ENCODE measurements at regions not wholly inside any gene's neighbourhood (a gene's known extent, or its start where the extent isn't known, plus 50 kb on each side); places are given as distances from the start of the nearest gene placed in this dataset.
"Not testable (repeated sequence)": the region's sequence is repeated elsewhere in the genome, so short reads cannot be mapped to it uniquely, and the experiment has no call there.

DNA sequence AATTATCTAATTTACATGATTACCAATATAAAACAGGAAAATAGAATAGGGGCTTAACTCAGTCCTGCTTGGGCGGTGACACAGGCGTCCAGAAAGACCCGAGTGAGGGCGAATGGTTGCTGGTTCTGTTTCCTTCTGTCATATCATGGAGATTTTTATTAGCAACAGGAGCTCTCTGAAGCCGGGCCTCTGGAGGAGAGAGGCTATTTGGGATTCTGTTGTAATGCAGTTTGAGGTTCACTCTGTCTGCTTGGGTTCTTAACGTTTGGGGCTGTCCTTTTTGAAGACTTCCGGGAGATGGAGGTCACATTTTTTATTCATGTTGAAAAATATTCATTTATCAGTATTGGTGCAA is 115.7 kb upstream of the ZNF536 start:
- no peak for DNase-seq
- CTCF ChIA-PET = interaction anchor here (0.8 kb wide), 1 partner anchor 10 kb away, joined by 3 read pairs; no protein-coding TSS in a partner anchor
- Mint-ChIP-seq H3K4me3 (no peak overlapping the region), H3K27ac (no peak overlapping the region), H3K27me3 (peaks cover 38% of the 10 kb centered on the region), H3K4me1 (no peaks in the 10 kb centered on the region), H3K36me3 (ENCODE audit: low read depth) (no peaks in the 10 kb centered on the region), H3K9me3 (peaks cover 3% of the 10 kb centered on the region)
- POLR2A ChIA-PET = no interaction called here

GRCh38 chr19:30263830-30264381 is 108.3 kb upstream of the ZNF536 start:
- Mint-ChIP-seq H3K27me3 (peaks cover 10% of the 10 kb centered on the region), H3K4me1 (no peaks in the 10 kb centered on the region), H3K27ac (no peak overlapping the region), H3K9me3 (peaks cover 3% of the 10 kb centered on the region), H3K4me3 (no peak overlapping the region), H3K36me3 (ENCODE audit: low read depth) (no peaks in the 10 kb centered on the region)
- DNase-seq = no peak
- CTCF ChIA-PET = no interaction called here
- POLR2A ChIA-PET = no interaction called here

GRCh38 chr19:30265918-30266317 is 106.3 kb upstream of the ZNF536 start:
- H3K9me3 Mint-ChIP-seq; H3K27ac Mint-ChIP-seq; H3K27me3 Mint-ChIP-seq; DNase-seq; H3K4me3 Mint-ChIP-seq; H3K4me1 Mint-ChIP-seq; POLR2A ChIA-PET; H3K36me3 Mint-ChIP-seq (ENCODE audit: low read depth): not testable (repeated sequence)
- CTCF ChIA-PET = interaction anchor here (0.6 kb wide), 1 partner anchor 37 kb away, joined by 3 read pairs; no protein-coding TSS in a partner anchor

- no peak for DNase-seq
- Mint-ChIP-seq H3K36me3 (ENCODE audit: low read depth) (no peaks in the 10 kb centered on the region), H3K9me3 (no peaks in the 10 kb centered on the region), H3K27ac (no peak overlapping the region), H3K4me3 (no peak overlapping the region), H3K27me3 (peaks cover 10% of the 10 kb centered on the region), H3K4me1 (no peaks in the 10 kb centered on the region)
- ChIA-PET CTCF (interaction anchor here (1.0 kb wide), 1 partner anchor 10 kb away, joined by 3 read pairs; no protein-coding TSS in a partner anchor), POLR2A (no interaction called here)
Observed at GRCh38 chr19:30266687-30267086, 105.5 kb upstream of the ZNF536 start.

GRCh38 chr19:30267332-30267731 is 104.9 kb upstream of the ZNF536 start:
- Mint-ChIP-seq H3K4me3 (no peak overlapping the region), H3K27me3 (peaks cover 10% of the 10 kb centered on the region), H3K36me3 (ENCODE audit: low read depth) (no peaks in the 10 kb centered on the region), H3K27ac (no peak overlapping the region), H3K4me1 (no peaks in the 10 kb centered on the region), H3K9me3 (no peaks in the 10 kb centered on the region)
- no peak for DNase-seq
- CTCF ChIA-PET = interaction anchor here (1.0 kb wide), 1 partner anchor 10 kb away, joined by 3 read pairs; no protein-coding TSS in a partner anchor
- POLR2A ChIA-PET = no interaction called here

- H3K27me3 Mint-ChIP-seq = peaks cover 10% of the 10 kb centered on the region
- ChIA-PET CTCF (no interaction called here), POLR2A (no interaction called here)
- DNase-seq = no peak
- H3K9me3 Mint-ChIP-seq = peaks cover 3% of the 10 kb centered on the region
- no peaks in the 10 kb centered on the region for H3K36me3 Mint-ChIP-seq (ENCODE audit: low read depth)
- no peak overlapping the region for H3K27ac Mint-ChIP-seq
- H3K4me3 Mint-ChIP-seq = no peak overlapping the region
- no peaks in the 10 kb centered on the region for H3K4me1 Mint-ChIP-seq
Observed at GRCh38 chr19:30268601-30269000, 103.6 kb upstream of the ZNF536 start.

DNA sequence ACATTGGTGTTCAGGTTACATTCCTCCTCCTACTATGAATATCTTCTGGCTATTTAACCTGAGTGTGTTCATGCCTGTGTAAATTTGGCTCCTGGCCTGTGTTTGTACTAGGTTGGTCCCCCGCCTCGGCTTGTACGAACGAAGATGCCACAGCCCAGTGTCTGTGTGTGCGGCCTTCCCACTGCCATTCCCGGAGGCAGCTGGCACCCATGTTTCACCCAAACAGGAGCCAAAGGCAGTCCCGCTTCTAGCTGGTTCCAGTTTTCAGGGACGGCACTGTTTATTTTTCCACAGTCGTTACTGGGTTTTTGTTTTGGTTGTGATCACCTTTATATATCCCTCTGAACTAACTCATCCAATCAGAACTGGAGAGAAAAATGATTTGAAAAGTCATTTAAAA is 102.5 kb upstream of the ZNF536 start:
- no peaks in the 10 kb centered on the region for H3K4me1 Mint-ChIP-seq
- POLR2A ChIA-PET = no interaction called here
- H3K27ac Mint-ChIP-seq = no peak overlapping the region
- peaks cover 4% of the 10 kb centered on the region for H3K9me3 Mint-ChIP-seq
- H3K36me3 Mint-ChIP-seq (ENCODE audit: low read depth) = no peaks in the 10 kb centered on the region
- CTCF ChIA-PET = no interaction called here
- H3K4me3 Mint-ChIP-seq = no peak overlapping the region
- DNase-seq = no peak
- peaks cover 9% of the 10 kb centered on the region for H3K27me3 Mint-ChIP-seq

GRCh38 chr19:30271816-30272215 is 100.4 kb upstream of the ZNF536 start:
- Mint-ChIP-seq H3K4me1 (no peaks in the 10 kb centered on the region), H3K4me3 (no peak overlapping the region), H3K27ac (no peak overlapping the region), H3K36me3 (ENCODE audit: low read depth) (no peaks in the 10 kb centered on the region), H3K27me3 (peaks cover 1% of the 10 kb centered on the region), H3K9me3 (peaks cover 4% of the 10 kb centered on the region)
- DNase-seq = no peak
- ChIA-PET CTCF (no interaction called here), POLR2A (no interaction called here)

DNA sequence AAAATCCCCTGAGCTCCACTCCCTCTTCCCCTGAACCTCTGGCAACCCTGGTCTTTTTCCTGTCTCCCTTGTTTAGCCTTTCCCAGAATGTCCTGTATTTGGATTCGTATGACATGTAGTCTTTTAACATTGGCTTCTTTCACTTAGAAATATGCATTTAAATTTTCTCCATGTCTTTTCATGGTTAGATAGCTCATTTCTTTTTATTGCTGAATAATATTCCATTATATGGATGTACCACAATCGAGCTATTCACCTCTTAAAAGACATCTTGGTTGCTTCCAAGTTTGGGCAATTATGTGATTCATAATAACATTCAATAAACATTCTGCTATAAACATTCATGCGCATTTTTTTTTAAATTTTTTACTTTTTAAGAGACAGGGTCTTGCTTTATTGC is 99.6 kb upstream of the ZNF536 start:
- Mint-ChIP-seq H3K27me3 (no peaks in the 10 kb centered on the region), H3K9me3 (peaks cover 4% of the 10 kb centered on the region), H3K27ac (no peak overlapping the region), H3K36me3 (ENCODE audit: low read depth) (no peaks in the 10 kb centered on the region), H3K4me1 (no peaks in the 10 kb centered on the region), H3K4me3 (no peak overlapping the region)
- POLR2A ChIA-PET = no interaction called here
- no peak for DNase-seq
- CTCF ChIA-PET = no interaction called here

DNA sequence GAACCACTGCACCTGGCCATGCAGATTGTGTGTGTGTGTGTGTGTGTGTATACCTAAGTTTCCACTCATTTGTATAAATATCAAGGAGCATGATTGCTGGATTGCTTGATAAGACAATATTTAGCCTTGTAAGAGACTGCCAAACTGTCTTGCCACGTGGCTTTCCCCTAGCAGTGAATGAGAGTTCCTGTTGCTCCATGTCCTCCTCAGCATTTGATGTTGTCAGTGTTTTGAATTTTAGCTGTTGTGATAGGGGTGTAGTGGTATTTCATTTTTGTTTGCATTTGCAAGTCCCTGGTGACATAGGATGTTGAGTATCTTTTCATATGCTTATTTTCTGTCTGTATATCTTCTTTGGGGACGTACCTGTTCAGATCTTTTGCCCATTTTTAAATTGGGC is 99.0 kb upstream of the ZNF536 start:
- Mint-ChIP-seq H3K4me3 (no peak overlapping the region), H3K27me3 (no peaks in the 10 kb centered on the region), H3K36me3 (ENCODE audit: low read depth) (no peaks in the 10 kb centered on the region), H3K4me1 (no peaks in the 10 kb centered on the region), H3K27ac (no peak overlapping the region), H3K9me3 (peaks cover 4% of the 10 kb centered on the region)
- no peak for DNase-seq
- ChIA-PET CTCF (no interaction called here), POLR2A (no interaction called here)

- Mint-ChIP-seq H3K27ac (no peak overlapping the region), H3K27me3 (no peaks in the 10 kb centered on the region), H3K9me3 (peaks cover 4% of the 10 kb centered on the region), H3K36me3 (ENCODE audit: low read depth) (no peaks in the 10 kb centered on the region), H3K4me1 (no peaks in the 10 kb centered on the region), H3K4me3 (no peak overlapping the region)
- ChIA-PET CTCF (no interaction called here), POLR2A (no interaction called here)
- DNase-seq = no peak
Observed at GRCh38 chr19:30274987-30275386, 97.2 kb upstream of the ZNF536 start.

- peaks cover 4% of the 10 kb centered on the region for H3K9me3 Mint-ChIP-seq
- H3K27ac Mint-ChIP-seq = no peak overlapping the region
- no peaks in the 10 kb centered on the region for H3K27me3 Mint-ChIP-seq
- no peaks in the 10 kb centered on the region for H3K36me3 Mint-ChIP-seq (ENCODE audit: low read depth)
- DNase-seq = no peak
- H3K4me3 Mint-ChIP-seq = no peak overlapping the region
- ChIA-PET POLR2A (no interaction called here), CTCF (no interaction called here)
- no peaks in the 10 kb centered on the region for H3K4me1 Mint-ChIP-seq
Observed at GRCh38 chr19:30276011-30276882, 95.9 kb upstream of the ZNF536 start.

DNA sequence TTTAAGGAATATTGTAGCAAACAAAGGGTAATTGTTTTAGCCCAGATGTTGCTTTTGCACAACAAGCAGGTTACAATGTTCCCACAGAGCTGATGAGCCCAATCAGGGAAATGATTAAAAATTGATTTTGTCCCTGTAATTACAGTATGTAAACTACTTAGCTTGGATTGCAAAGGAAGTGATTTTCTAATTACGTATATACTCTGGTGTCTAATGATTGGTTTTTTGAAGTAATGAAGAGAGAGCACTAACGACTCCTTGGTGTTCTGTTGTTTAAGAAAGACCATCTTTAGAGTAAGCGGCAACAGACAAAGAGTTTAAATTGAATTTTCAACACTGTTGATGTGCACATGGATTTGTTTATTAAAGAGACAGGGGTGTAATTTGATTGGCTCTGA is 95.3 kb upstream of the ZNF536 start:
- H3K27me3 Mint-ChIP-seq = no peaks in the 10 kb centered on the region
- POLR2A ChIA-PET = interaction anchor here (0.5 kb wide), 1 partner anchor 22 kb away, joined by 3 read pairs; no protein-coding TSS in a partner anchor
- H3K36me3 Mint-ChIP-seq (ENCODE audit: low read depth) = no peaks in the 10 kb centered on the region
- H3K4me1 Mint-ChIP-seq = no peaks in the 10 kb centered on the region
- DNase-seq = no peak
- CTCF ChIA-PET = no interaction called here
- no peak overlapping the region for H3K27ac Mint-ChIP-seq
- H3K4me3 Mint-ChIP-seq = no peak overlapping the region
- peaks cover 4% of the 10 kb centered on the region for H3K9me3 Mint-ChIP-seq
